ENCODE measurements at regions not wholly inside any gene's neighbourhood (a gene's known extent, or its start where the extent isn't known, plus 50 kb on each side); places are given as distances from the start of the nearest gene placed in this dataset.

GRCh38 chr11:40023724-40024123, 1435.7 kb downstream of the LRRC4C start:
- TF ChIP-seq EP300 (IDR thresholded peaks at IDR 0.05; ENCODE audit: borderline replicate concordance in 1 of 2, control insufficient read depth in 1 of 2, low read depth in 2 of 2, low read length in 2 of 2) = no peak
- TF ChIP-seq MAX (IDR thresholded peaks at IDR 0.05; ENCODE audit: low read depth, low read length) = no peak
